CD4-positive, CD25-positive, alpha-beta regulatory T cell (primary cell): ENCODE measurements at regions not wholly inside any gene's neighbourhood (a gene's known extent, or its start where the extent isn't known, plus 50 kb on each side); places are given as distances from the start of the nearest gene placed in this dataset.

Source experiments
- ATAC-seq, 2 donors: fragments of 150-1000 bp; cut with Tn5 transposase; one replicate each; pipeline ENCODE4 v1.10.0; 2021; ENCODE audit warnings: low read depth in 2 of 2, moderate number of reproducible peaks in 2 of 2, moderate library complexity in 1 of 2
- DNase-seq, 3 donors: peaks; one replicate each; pipeline versions ENCODE4 v3.0.0 to v3.0.0-alpha.2; 2012 to 2022; ENCODE audit warnings: mixed read lengths in 1 of 3
- H3K27ac ChIP-seq: one replicate; pipeline ENCODE4 v1.7.0; 2013; ENCODE audit warnings: mild to moderate bottlenecking, low read length; ENCODE audit not compliant: insufficient read depth, poor library complexity, severe bottlenecking
- H3K27me3 ChIP-seq: one replicate; pipeline ENCODE4 v1.7.0; 2013; ENCODE audit warnings: low read length; ENCODE audit not compliant: control insufficient read depth, insufficient read depth
- H3K36me3 ChIP-seq: one replicate; pipeline ENCODE4 v1.7.0; 2013; ENCODE audit warnings: mild to moderate bottlenecking, low read length, moderate library complexity; ENCODE audit not compliant: control insufficient read depth, insufficient read depth
- H3K4me1 ChIP-seq: 2 replicates; pipeline ENCODE4 v1.7.0; 2013; ENCODE audit warnings: mild to moderate bottlenecking, low read length; ENCODE audit not compliant: insufficient read depth, control insufficient read depth, poor library complexity, severe bottlenecking
- H3K4me3 ChIP-seq: one replicate; pipeline ENCODE4 v1.7.0; 2013; ENCODE audit warnings: low read depth, mild to moderate bottlenecking, low read length, moderate library complexity
- H3K9me3 ChIP-seq, 2 experiments: 1 replicate in 1 of 2; 2 replicates in 1 of 2; pipeline ENCODE4 v1.7.0; 2013; ENCODE audit warnings: low read length in 2 of 2, mild to moderate bottlenecking in 1 of 2, moderate library complexity in 1 of 2; ENCODE audit not compliant: control insufficient read depth in 2 of 2
- H3K27ac Mint-ChIP-seq, 3 donors: one replicate each; pipeline ENCODE4 v1.8.0; 2020 to 2022; ENCODE audit warnings: mild to moderate bottlenecking in 3 of 3, mixed read lengths in 3 of 3, moderate library complexity in 2 of 3
- H3K27me3 Mint-ChIP-seq: one replicate; pipeline ENCODE4 v1.8.0; 2022; ENCODE audit warnings: mild to moderate bottlenecking, mixed read lengths
- H3K36me3 Mint-ChIP-seq: one replicate; pipeline ENCODE4 v1.8.0; 2020; ENCODE audit warnings: mixed read lengths
- H3K4me1 Mint-ChIP-seq, 4 donors: one replicate each; pipeline ENCODE4 v1.8.0; 2020 to 2022; ENCODE audit warnings: mixed read lengths in 4 of 4, mild to moderate bottlenecking in 1 of 4
- H3K4me3 Mint-ChIP-seq, 4 donors: one replicate each; pipeline ENCODE4 v1.8.0; 2020 to 2022; ENCODE audit warnings: mild to moderate bottlenecking in 4 of 4, mixed read lengths in 4 of 4, moderate library complexity in 3 of 4
- H3K9me3 Mint-ChIP-seq, 7 donors: one replicate each; pipeline ENCODE4 v1.8.0; 2020 to 2022; ENCODE audit warnings: mixed read lengths in 7 of 7, mild to moderate bottlenecking in 3 of 7, moderate library complexity in 2 of 7

GRCh38 chr9:111258209-111258874, 71.7 kb downstream of the OR2K2 start:
- no peak overlapping the region for H3K4me3 ChIP-seq
- no peaks in the 10 kb centered on the region for H3K4me1 Mint-ChIP-seq

GRCh38 chr9:111253742-111254437, 76.1 kb downstream of the OR2K2 start:
- ATAC-seq, result no peak

More at GRCh38 chr9:111258209-111258874, 71.7 kb downstream of the OR2K2 start:
- no peak for DNase-seq
- Histone ChIP-seq H3K27ac (no peak overlapping the region), H3K36me3 (no peaks in the 10 kb centered on the region), H3K27me3 (no peaks in the 10 kb centered on the region), H3K4me1 (no peaks in the 10 kb centered on the region), H3K9me3 (no peaks in the 10 kb centered on the region)
- peaks cover 0 to 5% (median 0%) of the 10 kb centered on the region in 7 donors for H3K9me3 Mint-ChIP-seq
- ATAC-seq, result no peak
- H3K27me3 Mint-ChIP-seq, result no peaks in the 10 kb centered on the region
- no peak overlapping the region for H3K27ac Mint-ChIP-seq
- no peaks in the 10 kb centered on the region for H3K36me3 Mint-ChIP-seq
- no peak overlapping the region for H3K4me3 Mint-ChIP-seq

GRCh38 chr9:111250875-111251842, 78.9 kb downstream of the OR2K2 start:
- Histone ChIP-seq H3K27ac (no peak overlapping the region), H3K4me3 (no peak overlapping the region), H3K9me3 (no peaks in the 10 kb centered on the region), H3K27me3 (no peaks in the 10 kb centered on the region), H3K36me3 (no peaks in the 10 kb centered on the region), H3K4me1 (no peaks in the 10 kb centered on the region)
- Mint-ChIP-seq H3K27me3 (no peaks in the 10 kb centered on the region), H3K36me3 (no peaks in the 10 kb centered on the region), H3K4me3 (no peak overlapping the region), H3K9me3 (peaks cover 0 to 5% (median 0%) of the 10 kb centered on the region in 7 donors), H3K27ac (no peak overlapping the region), H3K4me1 (no peaks in the 10 kb centered on the region)
- no peak for DNase-seq
- no peak for ATAC-seq

More at GRCh38 chr9:111253742-111254437, 76.1 kb downstream of the OR2K2 start:
- Histone ChIP-seq H3K27me3 (no peaks in the 10 kb centered on the region), H3K4me3 (no peak overlapping the region), H3K36me3 (no peaks in the 10 kb centered on the region), H3K9me3 (no peaks in the 10 kb centered on the region), H3K4me1 (no peaks in the 10 kb centered on the region), H3K27ac (no peak overlapping the region)
- DNase-seq, result no peak
- no peaks in the 10 kb centered on the region for H3K27me3 Mint-ChIP-seq
- H3K27ac Mint-ChIP-seq, result no peak overlapping the region
- H3K4me1 Mint-ChIP-seq, result no peaks in the 10 kb centered on the region
- H3K36me3 Mint-ChIP-seq, result no peaks in the 10 kb centered on the region
- peaks cover 0 to 7% (median 0%) of the 10 kb centered on the region in 7 donors for H3K9me3 Mint-ChIP-seq
- no peak overlapping the region for H3K4me3 Mint-ChIP-seq

- no peak overlapping the region for H3K4me3 ChIP-seq
- no peak overlapping the region for H3K27ac ChIP-seq
- H3K9me3 Mint-ChIP-seq, result no peaks in the 10 kb centered on the region
- H3K4me1 Mint-ChIP-seq, result no peaks in the 10 kb centered on the region
- ATAC-seq (no peak), DNase-seq (no peak)
- H3K27ac Mint-ChIP-seq, result no peak overlapping the region
- H3K4me1 ChIP-seq, result no peaks in the 10 kb centered on the region
- H3K9me3 ChIP-seq, result no peaks in the 10 kb centered on the region
- no peaks in the 10 kb centered on the region for H3K36me3 ChIP-seq
- H3K4me3 Mint-ChIP-seq, result no peak overlapping the region
- H3K36me3 Mint-ChIP-seq, result no peaks in the 10 kb centered on the region
- H3K27me3 Mint-ChIP-seq, result peaks cover 6% of the 10 kb centered on the region
- no peaks in the 10 kb centered on the region for H3K27me3 ChIP-seq
Measured at GRCh38 chr9:111237447-111237846, 92.6 kb downstream of the OR2K2 start.

GRCh38 chr9:111236332-111236731, 93.7 kb downstream of the OR2K2 start:
- H3K9me3 Mint-ChIP-seq, result no peaks in the 10 kb centered on the region

GRCh38 chr9:111233963-111234362, 96.1 kb downstream of the OR2K2 start:
- DNase-seq, result no peak
- Mint-ChIP-seq H3K4me3 (no peak overlapping the region), H3K27me3 (peaks cover 6% of the 10 kb centered on the region), H3K9me3 (no peaks in the 10 kb centered on the region), H3K4me1 (no peaks in the 10 kb centered on the region), H3K27ac (no peak overlapping the region), H3K36me3 (no peaks in the 10 kb centered on the region)
- Histone ChIP-seq H3K27me3 (no peaks in the 10 kb centered on the region), H3K4me1 (no peaks in the 10 kb centered on the region), H3K9me3 (no peaks in the 10 kb centered on the region), H3K27ac (no peak overlapping the region), H3K4me3 (no peak overlapping the region), H3K36me3 (no peaks in the 10 kb centered on the region)
- no peak for ATAC-seq

More at GRCh38 chr9:111236332-111236731, 93.7 kb downstream of the OR2K2 start:
- Mint-ChIP-seq H3K36me3 (no peaks in the 10 kb centered on the region), H3K4me1 (no peaks in the 10 kb centered on the region), H3K27ac (no peak overlapping the region), H3K4me3 (no peak overlapping the region), H3K27me3 (peaks cover 6% of the 10 kb centered on the region)
- Histone ChIP-seq H3K27ac (no peak overlapping the region), H3K27me3 (no peaks in the 10 kb centered on the region), H3K36me3 (no peaks in the 10 kb centered on the region), H3K4me3 (no peak overlapping the region), H3K4me1 (no peaks in the 10 kb centered on the region), H3K9me3 (no peaks in the 10 kb centered on the region)
- ATAC-seq, result no peak
- DNase-seq, result no peak

GRCh38 chr9:111232997-111233790, 96.8 kb downstream of the OR2K2 start:
- H3K36me3 Mint-ChIP-seq, result no peaks in the 10 kb centered on the region
- H3K27ac ChIP-seq, result no peak overlapping the region

More at GRCh38 chr9:111232997-111233790, 96.8 kb downstream of the OR2K2 start:
- no peaks in the 10 kb centered on the region for H3K36me3 ChIP-seq
- Mint-ChIP-seq H3K9me3 (no peaks in the 10 kb centered on the region), H3K4me3 (no peak overlapping the region), H3K4me1 (no peaks in the 10 kb centered on the region), H3K27me3 (peaks cover 6% of the 10 kb centered on the region), H3K27ac (no peak overlapping the region)
- H3K9me3 ChIP-seq, result no peaks in the 10 kb centered on the region
- no peak overlapping the region for H3K4me3 ChIP-seq
- H3K4me1 ChIP-seq, result no peaks in the 10 kb centered on the region
- DNase-seq (no peak), ATAC-seq (no peak)
- no peaks in the 10 kb centered on the region for H3K27me3 ChIP-seq
